MCF 10A (cell line): ENCODE measurements at regions not wholly inside any gene's neighbourhood (a gene's known extent, or its start where the extent isn't known, plus 50 kb on each side); places are given as distances from the start of the nearest gene placed in this dataset.

Experiments
- BruUV-seq: library from RNA; stranded (reverse); fragments of 400-500 nt; replicated peaks from 2 replicates; lab custom pipeline; 2021; lab: Mats Ljungman, UMichigan
- CTCF ChIA-PET: fragments of 300-600 bp; sonication (Branson Sonifier 250); formaldehyde crosslinking; extraction: SDS; loops from one replicate; lab custom pipeline; 2021; ENCODE audit warnings: antibody characterized with exemption, inconsistent platforms; lab: Yijun Ruan, JAX
- POLR2A ChIA-PET: fragments of 300-600, 350-650 bp; sonication (Branson Sonifier 250); formaldehyde crosslinking; extraction: SDS; loops from one replicate; lab custom pipeline; 2020; ENCODE audit warnings: antibody characterized with exemption, inconsistent platforms; lab: Yijun Ruan, JAX
- DNase-seq: peaks from one replicate; pipeline ENCODE4 v3.0.0-alpha.2; 2018; ENCODE audit not compliant: unreplicated experiment
- H3K27ac Mint-ChIP-seq: one replicate; pipeline ENCODE4 v1.8.0; 2022; ENCODE audit warnings: mild to moderate bottlenecking, low read depth, mixed read lengths; ENCODE audit not compliant: unreplicated experiment
- H3K27me3 Mint-ChIP-seq: one replicate; pipeline ENCODE4 v1.8.0; 2022; ENCODE audit warnings: mixed read lengths; ENCODE audit not compliant: insufficient read depth, unreplicated experiment
- H3K36me3 Mint-ChIP-seq: one replicate; pipeline ENCODE4 v1.8.0; 2022; ENCODE audit warnings: mild to moderate bottlenecking, moderate library complexity, mixed read lengths; ENCODE audit not compliant: insufficient read depth, unreplicated experiment
- H3K4me1 Mint-ChIP-seq: one replicate; pipeline ENCODE4 v1.8.0; 2022; ENCODE audit warnings: mixed read lengths; ENCODE audit not compliant: insufficient read depth, unreplicated experiment
- H3K4me3 Mint-ChIP-seq: one replicate; pipeline ENCODE4 v1.8.0; 2022; ENCODE audit warnings: mild to moderate bottlenecking, moderate library complexity, mixed read lengths; ENCODE audit not compliant: unreplicated experiment
- H3K9me3 Mint-ChIP-seq: one replicate; pipeline ENCODE4 v1.8.0; 2022; ENCODE audit warnings: mixed read lengths; ENCODE audit not compliant: unreplicated experiment
- CTCF ChIP-seq: fragments of 200-600 bp; IDR thresholded peaks from one replicate; pipeline ENCODE4 v1.8.0; 2022; ENCODE audit warnings: antibody characterized with exemption, mild to moderate bottlenecking; ENCODE audit not compliant: unreplicated experiment
- intact Hi-C: fragments of 100-400 bp; cut with micrococcal nuclease; formaldehyde crosslinking; loops from 2 replicates; pipeline ENCODE4 v1.14.1; 2022

- intact Hi-C loops = no loop called here
- H3K27ac Mint-ChIP-seq = no peak overlapping the region
- POLR2A ChIA-PET = no interaction called here
These were observed 65.0 kb upstream of the FGFR2 start for GRCh38 chr10:121662945-121663917.

GRCh38 chr10:121662531-121662930 lies 64.3 kb upstream of the FGFR2 start:
- intact Hi-C loops = no loop called here
- no TSS peak for BruUV-seq
- no peak overlapping the region for H3K4me3 Mint-ChIP-seq
- no peaks in the 10 kb centered on the region for H3K36me3 Mint-ChIP-seq
- no peaks in the 10 kb centered on the region for H3K27me3 Mint-ChIP-seq
- H3K4me1 Mint-ChIP-seq = no peaks in the 10 kb centered on the region
- H3K27ac Mint-ChIP-seq = no peak overlapping the region
- ChIA-PET POLR2A (no interaction called here), CTCF (interaction anchor here (0.7 to 1.3 kb wide), 3 partner anchors 34 to 107 kb away, joined by 3 to 4 read pairs (median 3); no protein-coding TSS in a partner anchor)
- TF ChIP-seq CTCF = no peak
- no peaks in the 10 kb centered on the region for H3K9me3 Mint-ChIP-seq
- no peak for DNase-seq

More at GRCh38 chr10:121662945-121663917, 65.0 kb upstream of the FGFR2 start:
- no peaks in the 10 kb centered on the region for H3K9me3 Mint-ChIP-seq
- CTCF ChIA-PET = interaction anchor here (1.0 to 1.3 kb wide), 2 partner anchors 34 to 106 kb away, joined by 3 to 4 read pairs; no protein-coding TSS in a partner anchor
- BruUV-seq = no TSS peak
- no peaks in the 10 kb centered on the region for H3K27me3 Mint-ChIP-seq
- DNase-seq = peak; percentile 39
- no peak for TF ChIP-seq CTCF
- H3K4me3 Mint-ChIP-seq = no peak overlapping the region
- no peaks in the 10 kb centered on the region for H3K36me3 Mint-ChIP-seq
- peaks cover 5% of the 10 kb centered on the region for H3K4me1 Mint-ChIP-seq

GRCh38 chr10:121661451-121661851 lies 63.2 kb upstream of the FGFR2 start:
- no peak overlapping the region for H3K4me3 Mint-ChIP-seq
- CTCF ChIA-PET = interaction anchor here (0.6 kb wide), 3 partner anchors 22 to 267 kb away, joined by 3 to 4 read pairs (median 3); no protein-coding TSS in a partner anchor
- POLR2A ChIA-PET = no interaction called here
- no peaks in the 10 kb centered on the region for H3K36me3 Mint-ChIP-seq
- H3K4me1 Mint-ChIP-seq = no peaks in the 10 kb centered on the region
- BruUV-seq = no TSS peak
- H3K9me3 Mint-ChIP-seq = no peaks in the 10 kb centered on the region
- no peak for TF ChIP-seq CTCF
- no peak overlapping the region for H3K27ac Mint-ChIP-seq
- intact Hi-C loops = no loop called here
- no peak for DNase-seq
- no peaks in the 10 kb centered on the region for H3K27me3 Mint-ChIP-seq

- no peaks in the 10 kb centered on the region for H3K36me3 Mint-ChIP-seq
- intact Hi-C loops = no loop called here
- ChIA-PET POLR2A (no interaction called here), CTCF (interaction anchor here (0.6 kb wide), 1 partner anchor 97 kb away, joined by 3 read pairs; no protein-coding TSS in a partner anchor)
- DNase-seq = no peak
- no peak overlapping the region for H3K27ac Mint-ChIP-seq
- no peaks in the 10 kb centered on the region for H3K9me3 Mint-ChIP-seq
- H3K4me3 Mint-ChIP-seq = no peak overlapping the region
- H3K4me1 Mint-ChIP-seq = no peaks in the 10 kb centered on the region
- H3K27me3 Mint-ChIP-seq = no peaks in the 10 kb centered on the region
- BruUV-seq = no TSS peak
- no peak for TF ChIP-seq CTCF
These were observed 61.0 kb upstream of the FGFR2 start for GRCh38 chr10:121659236-121659635.
